Esophagus (tissue), 2 donors: ENCODE measurements at regions not wholly inside any gene's neighbourhood (a gene's known extent, or its start where the extent isn't known, plus 50 kb on each side); places are given as distances from the start of the nearest gene placed in this dataset.

Experiments
- H3K27ac ChIP-seq, 2 donors: one replicate each; pipeline ENCODE4 v1.5.1; 2013; ENCODE audit warnings: low read depth in 2 of 2, mild to moderate bottlenecking in 2 of 2, inconsistent platforms in 1 of 2, low read length in 1 of 2, moderate library complexity in 1 of 2
- H3K27me3 ChIP-seq, 2 donors: one replicate each; pipeline ENCODE4 v1.6.1; 2013; ENCODE audit warnings: low read length in 2 of 2, control low read depth in 1 of 2, mild to moderate bottlenecking in 1 of 2; ENCODE audit not compliant: insufficient read depth in 2 of 2, control insufficient read depth in 1 of 2
- H3K36me3 ChIP-seq, 2 donors: one replicate each; pipeline ENCODE4 v1.6.1; 2013; ENCODE audit warnings: low read length in 1 of 2; ENCODE audit not compliant: control insufficient read depth in 2 of 2, insufficient read depth in 2 of 2
- H3K4me1 ChIP-seq, 2 donors: one replicate each; pipeline ENCODE4 v1.6.1; 2013; ENCODE audit warnings: low read length in 1 of 2; ENCODE audit not compliant: control insufficient read depth in 2 of 2, insufficient read depth in 2 of 2
- H3K4me3 ChIP-seq, 2 donors: one replicate each; pipeline ENCODE4 v1.5.1; 2013; ENCODE audit warnings: low read length in 2 of 2, mild to moderate bottlenecking in 2 of 2, low read depth in 1 of 2, moderate library complexity in 1 of 2
- H3K9me3 ChIP-seq, 2 donors: one replicate each; pipeline ENCODE4 v1.6.1; 2013; ENCODE audit warnings: mild to moderate bottlenecking in 2 of 2, low read depth in 1 of 2, low read length in 1 of 2, moderate library complexity in 1 of 2; ENCODE audit not compliant: control insufficient read depth in 2 of 2, insufficient read depth in 1 of 2
- WGBS, 2 donors: extraction: QIAGEN DNeasy Blood & Tissue Kit; methylation state at CpG; one replicate each; pipeline ENCODE4 v1.1.7; 2013; 5-methylcytosine and 5-hydroxymethylcytosine counted together
- donor health status: healthy with polysubstance abuse.
- donor health status: Bipolar disorder and iron deficiency.

GRCh38 chr1:239204401-239204800 lies 182.0 kb upstream of the CHRM3 start:
- H3K27me3 ChIP-seq, result no peaks in the 10 kb centered on the region
- no peak overlapping the region for H3K27ac ChIP-seq
- H3K4me3 ChIP-seq, result no peak overlapping the region
- no peaks in the 10 kb centered on the region for H3K9me3 ChIP-seq
- no peaks in the 10 kb centered on the region for H3K36me3 ChIP-seq
- no peaks in the 10 kb centered on the region for H3K4me1 ChIP-seq
- WGBS, 2 donors, result 43 to 50% methylated on average over 2 of the region's 2 CpGs

- Histone ChIP-seq H3K36me3 (no peaks in the 10 kb centered on the region), H3K9me3 (no peaks in the 10 kb centered on the region), H3K4me3 (no peak overlapping the region), H3K27me3 (no peaks in the 10 kb centered on the region), H3K4me1 (no peaks in the 10 kb centered on the region), H3K27ac (no peak overlapping the region)
- WGBS, 2 donors, result 85 to 89% methylated on average over 4 of the region's 4 CpGs
These were observed 188.5 kb upstream of the CHRM3 start for GRCh38 chr1:239197871-239198270.

GRCh38 chr1:239189998-239190512 lies 196.3 kb upstream of the CHRM3 start:
- Histone ChIP-seq H3K36me3 (no peaks in the 10 kb centered on the region), H3K27ac (no peak overlapping the region), H3K4me3 (no peak overlapping the region), H3K4me1 (no peaks in the 10 kb centered on the region), H3K9me3 (no peaks in the 10 kb centered on the region), H3K27me3 (no peaks in the 10 kb centered on the region)
- 91% methylated on average over 4 of the region's 4 CpGs for WGBS, 2 donors

- WGBS, 2 donors, result 37 to 50% methylated on average over 1 of the region's 1 CpG
- H3K27me3 ChIP-seq, result no peaks in the 10 kb centered on the region
- H3K4me3 ChIP-seq, result no peak overlapping the region
- H3K27ac ChIP-seq, result no peak overlapping the region
- no peaks in the 10 kb centered on the region for H3K4me1 ChIP-seq
- H3K36me3 ChIP-seq, result no peaks in the 10 kb centered on the region
- no peaks in the 10 kb centered on the region for H3K9me3 ChIP-seq
These were observed 199.9 kb upstream of the CHRM3 start for GRCh38 chr1:239186487-239186886.

GRCh38 chr1:239185245-239185619 lies 201.1 kb upstream of the CHRM3 start:
- Histone ChIP-seq H3K4me1 (no peaks in the 10 kb centered on the region), H3K36me3 (no peaks in the 10 kb centered on the region)

GRCh38 chr1:239184561-239185244 lies 201.7 kb upstream of the CHRM3 start:
- Histone ChIP-seq H3K4me1 (no peaks in the 10 kb centered on the region), H3K27ac (no peak overlapping the region), H3K9me3 (no peaks in the 10 kb centered on the region), H3K36me3 (no peaks in the 10 kb centered on the region), H3K27me3 (no peaks in the 10 kb centered on the region), H3K4me3 (no peak overlapping the region)

More at GRCh38 chr1:239185245-239185619, 201.1 kb upstream of the CHRM3 start:
- no peak overlapping the region for H3K27ac ChIP-seq
- no peaks in the 10 kb centered on the region for H3K9me3 ChIP-seq
- no peaks in the 10 kb centered on the region for H3K27me3 ChIP-seq
- WGBS, 2 donors, result 20 to 39% methylated on average over 1 of the region's 1 CpG
- no peak overlapping the region for H3K4me3 ChIP-seq

- Histone ChIP-seq H3K9me3 (no peaks in the 10 kb centered on the region), H3K36me3 (no peaks in the 10 kb centered on the region), H3K27ac (no peak overlapping the region), H3K4me3 (no peak overlapping the region), H3K27me3 (no peaks in the 10 kb centered on the region), H3K4me1 (no peaks in the 10 kb centered on the region)
- WGBS, 2 donors, result 34 to 44% methylated on average over 3 of the region's 3 CpGs
These were observed 207.4 kb upstream of the CHRM3 start for GRCh38 chr1:239178961-239179360.

- no peak overlapping the region for H3K4me3 ChIP-seq
- no peak overlapping the region for H3K27ac ChIP-seq
- no peaks in the 10 kb centered on the region for H3K27me3 ChIP-seq
- no peaks in the 10 kb centered on the region for H3K4me1 ChIP-seq
- no peaks in the 10 kb centered on the region for H3K9me3 ChIP-seq
- H3K36me3 ChIP-seq, result no peaks in the 10 kb centered on the region
- WGBS, 2 donors, result 90 to 91% methylated on average over 3 of the region's 3 CpGs
These were observed 211.5 kb upstream of the CHRM3 start for GRCh38 chr1:239174880-239175279.

GRCh38 chr1:239170828-239171227 lies 215.5 kb upstream of the CHRM3 start:
- Histone ChIP-seq H3K36me3 (no peaks in the 10 kb centered on the region), H3K9me3 (no peaks in the 10 kb centered on the region), H3K4me1 (no peaks in the 10 kb centered on the region), H3K27me3 (no peaks in the 10 kb centered on the region), H3K27ac (no peak overlapping the region), H3K4me3 (no peak overlapping the region)

- no peak overlapping the region for H3K27ac ChIP-seq
- no peak overlapping the region for H3K4me3 ChIP-seq
- H3K27me3 ChIP-seq, result no peaks in the 10 kb centered on the region
- no peaks in the 10 kb centered on the region for H3K4me1 ChIP-seq
- no peaks in the 10 kb centered on the region for H3K9me3 ChIP-seq
- 49 to 64% methylated on average over 1 of the region's 1 CpG for WGBS, 2 donors
- H3K36me3 ChIP-seq, result no peaks in the 10 kb centered on the region
These were observed 217.1 kb upstream of the CHRM3 start for GRCh38 chr1:239169276-239169675.
